Stimulated activated CD8-positive, alpha-beta memory T cell treated with anti-CD3 and anti-CD28 coated beads, Interleukin-7, amount 100 ng/mL, for 48 hours (primary cell): ENCODE measurements at regions not wholly inside any gene's neighbourhood (a gene's known extent, or its start where the extent isn't known, plus 50 kb on each side); places are given as distances from the start of the nearest gene placed in this dataset.
"Not testable (repeated sequence)": the region's sequence is repeated elsewhere in the genome, so short reads cannot be mapped to it uniquely, and the experiment has no call there.

Source experiments
- DNase-seq, 2 donors: peaks; one replicate each; pipeline ENCODE4 v3.0.0-alpha.2; 2020; ENCODE audit warnings: low read depth in 1 of 2; ENCODE audit errors: extremely low read depth in 1 of 2

GRCh38 chr9:107847978-107848964 lies 358.7 kb upstream of the KLF4 start:
- no peak for DNase-seq

- no peak for DNase-seq
Measured at GRCh38 chr9:107842530-107842929, 353.0 kb upstream of the KLF4 start.

GRCh38 chr9:107841076-107841475 lies 351.5 kb upstream of the KLF4 start:
- no peak for DNase-seq

- DNase-seq = no peak
Measured at GRCh38 chr9:107839371-107839770, 349.8 kb upstream of the KLF4 start.

GRCh38 chr9:107838766-107839165 lies 349.2 kb upstream of the KLF4 start:
- no peak for DNase-seq

DNA sequence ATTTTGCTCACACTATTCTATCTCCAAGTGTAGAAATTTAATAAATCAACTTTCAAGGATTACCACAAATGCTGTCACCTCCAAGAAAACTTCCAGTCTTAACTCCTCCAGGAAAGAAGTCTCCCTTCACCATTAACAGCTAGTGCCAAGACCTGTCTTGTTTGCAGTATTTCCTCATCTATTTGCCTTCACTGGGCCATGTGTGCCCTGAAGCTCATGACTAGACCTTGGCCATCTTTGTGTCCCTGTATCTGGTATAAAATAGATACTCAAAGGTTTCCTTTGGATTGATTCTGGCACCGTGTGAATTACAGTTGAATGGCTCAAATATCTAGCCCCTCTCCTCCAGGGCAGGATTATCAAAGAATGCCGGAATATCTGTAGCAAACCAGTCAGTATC lies 346.7 kb upstream of the KLF4 start:
- no peak for DNase-seq

GRCh38 chr9:107833295-107833694 lies 343.7 kb upstream of the KLF4 start:
- no peak for DNase-seq

DNA sequence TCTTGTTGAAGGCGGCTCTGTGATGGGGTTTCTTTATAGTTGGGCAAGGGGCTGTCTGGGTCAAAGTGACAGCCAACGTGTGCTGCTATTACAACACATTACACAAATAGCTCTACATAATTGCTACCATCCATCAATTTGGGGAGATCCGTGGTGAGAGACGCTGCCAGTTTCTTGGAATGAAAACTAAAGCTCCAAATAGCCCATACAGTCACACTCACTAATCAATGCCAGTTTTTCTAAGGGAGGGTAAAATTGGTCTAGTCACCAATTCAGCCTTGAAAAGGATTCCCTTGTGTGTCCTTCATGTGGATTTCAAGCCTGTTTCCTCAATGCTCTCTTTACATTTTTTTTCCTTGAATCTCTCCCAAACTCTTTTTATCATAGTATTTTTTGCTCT lies 343.3 kb upstream of the KLF4 start:
- DNase-seq = no peak

GRCh38 chr9:107830479-107830878 lies 340.9 kb upstream of the KLF4 start:
- no peak for DNase-seq

DNA sequence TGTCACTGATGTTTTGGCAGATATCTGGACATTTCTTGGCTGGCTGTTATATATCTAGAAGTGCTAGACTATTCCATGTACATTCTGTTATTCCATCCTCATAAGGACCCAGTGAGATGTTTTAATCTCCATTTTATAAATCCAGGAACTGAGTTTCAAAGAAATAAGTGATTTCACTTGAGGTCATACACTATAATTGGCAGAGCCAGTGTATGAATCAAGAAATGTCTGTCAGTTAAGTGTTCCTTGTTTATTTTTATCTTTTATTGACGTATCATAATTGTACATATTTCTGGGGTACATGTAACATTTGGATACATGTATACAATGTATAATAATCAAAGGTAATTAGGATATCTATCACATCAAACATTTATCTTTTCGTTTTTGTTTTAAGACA lies 338.3 kb upstream of the KLF4 start:
- DNase-seq = no peak

GRCh38 chr9:107827304-107827703 lies 337.7 kb upstream of the KLF4 start:
- DNase-seq = no peak

DNA sequence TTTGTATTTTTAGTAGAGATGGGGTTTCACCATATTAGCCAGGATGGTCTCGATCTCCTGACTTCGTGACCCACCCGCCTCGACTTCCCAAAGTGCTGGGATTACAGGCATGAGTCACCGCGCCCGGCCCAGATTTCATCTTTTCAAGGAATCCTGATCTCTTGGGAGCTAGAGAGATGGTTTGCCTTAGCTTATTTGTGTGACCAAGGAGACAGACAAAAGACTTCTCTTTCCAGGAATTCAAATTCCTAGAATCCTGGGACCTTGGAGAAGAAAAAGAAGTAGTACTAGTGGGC lies 337.1 kb upstream of the KLF4 start:
- DNase-seq = not testable (repeated sequence)

GRCh38 chr9:107824556-107824955 lies 335.0 kb upstream of the KLF4 start:
- DNase-seq = no peak

- DNase-seq = no peak
Measured at GRCh38 chr9:107819772-107820565, 330.4 kb upstream of the KLF4 start.

GRCh38 chr9:107818503-107818829 lies 328.9 kb upstream of the KLF4 start:
- DNase-seq = not testable (repeated sequence)

GRCh38 chr9:107817595-107818502 lies 328.3 kb upstream of the KLF4 start:
- DNase-seq = not testable (repeated sequence)

DNA sequence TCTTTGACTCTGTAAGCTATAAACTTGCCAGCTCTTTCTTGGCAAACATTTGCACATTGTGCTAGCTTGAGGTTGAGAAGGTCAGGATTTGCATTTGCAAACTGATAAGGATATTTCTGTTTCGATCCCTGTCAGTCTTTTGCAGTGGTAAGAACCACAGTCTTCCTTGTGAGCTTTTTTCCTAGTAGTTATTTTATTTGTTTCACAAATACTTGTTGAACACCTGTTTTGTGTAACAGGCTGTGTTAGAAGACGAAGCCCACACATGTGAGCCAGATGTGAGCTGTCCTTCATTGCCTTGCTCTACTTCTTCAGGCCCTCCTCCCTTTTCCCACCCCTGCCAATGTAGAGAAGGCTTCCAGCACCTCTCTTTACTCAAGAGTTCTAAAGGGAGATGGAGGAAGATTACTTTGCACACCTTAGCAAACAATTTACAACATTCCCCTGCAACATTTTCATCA lies 327.0 kb upstream of the KLF4 start:
- DNase-seq = no peak

- no peak for DNase-seq
Measured at GRCh38 chr9:107815782-107816560, 326.4 kb upstream of the KLF4 start.

- DNase-seq = no peak
Measured at GRCh38 chr9:107813287-107813686, 323.7 kb upstream of the KLF4 start.

DNA sequence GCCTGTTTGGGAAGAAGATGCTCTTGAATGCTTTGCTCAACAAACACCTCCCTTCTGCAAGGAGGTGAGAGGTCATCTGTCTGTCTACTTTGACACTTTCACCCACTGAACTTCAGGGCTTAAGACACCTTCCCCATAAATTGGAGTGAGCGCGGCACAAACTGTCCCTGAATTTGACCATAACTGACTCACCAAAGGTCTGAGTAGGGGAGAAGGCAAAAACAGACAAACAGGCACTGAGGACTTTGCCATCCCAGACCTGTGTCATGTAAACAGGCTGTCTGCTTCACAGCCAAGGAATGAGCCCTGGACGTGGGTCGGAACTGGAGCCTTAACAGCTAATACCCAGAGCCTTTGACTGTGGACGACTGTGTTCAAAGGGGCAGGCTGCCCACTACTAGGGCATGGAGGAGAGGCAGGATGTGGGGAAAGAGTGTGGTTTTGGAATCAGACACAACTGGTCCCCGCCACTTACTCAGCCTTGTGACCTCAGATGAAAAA lies 320.9 kb upstream of the KLF4 start:
- no peak for DNase-seq
